Activated T-helper 9 cell treated with anti-CD3 and anti-CD28 coated beads, Interleukin-2, amount 50 U/mL, for 16 hours (primary cell): ENCODE measurements at regions not wholly inside any gene's neighbourhood (a gene's known extent, or its start where the extent isn't known, plus 50 kb on each side); places are given as distances from the start of the nearest gene placed in this dataset.

Experiments
- DNase-seq: peaks from one replicate; pipeline ENCODE4 v3.0.0-alpha.2; 2020; ENCODE audit warnings: low read depth

DNA sequence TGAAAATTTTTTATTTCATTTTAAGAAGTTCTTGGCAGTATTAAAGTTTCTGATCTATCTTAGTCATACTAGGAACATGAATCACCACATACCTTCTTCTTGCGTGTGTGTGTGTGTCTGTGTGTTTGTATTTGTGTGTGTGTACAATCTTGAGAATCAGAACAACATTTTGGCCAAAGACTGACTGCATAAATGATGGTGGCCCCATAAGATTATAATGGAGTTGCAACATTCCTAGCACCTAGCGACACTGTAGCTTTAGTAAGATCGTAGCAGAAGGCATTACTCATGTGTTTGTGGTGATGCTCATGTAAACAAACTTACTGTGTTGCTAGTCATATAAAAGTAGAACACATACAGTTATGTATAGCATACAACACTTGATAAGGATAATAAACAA lies 205.4 kb downstream of the FAM76B start:
- no peak for DNase-seq

DNA sequence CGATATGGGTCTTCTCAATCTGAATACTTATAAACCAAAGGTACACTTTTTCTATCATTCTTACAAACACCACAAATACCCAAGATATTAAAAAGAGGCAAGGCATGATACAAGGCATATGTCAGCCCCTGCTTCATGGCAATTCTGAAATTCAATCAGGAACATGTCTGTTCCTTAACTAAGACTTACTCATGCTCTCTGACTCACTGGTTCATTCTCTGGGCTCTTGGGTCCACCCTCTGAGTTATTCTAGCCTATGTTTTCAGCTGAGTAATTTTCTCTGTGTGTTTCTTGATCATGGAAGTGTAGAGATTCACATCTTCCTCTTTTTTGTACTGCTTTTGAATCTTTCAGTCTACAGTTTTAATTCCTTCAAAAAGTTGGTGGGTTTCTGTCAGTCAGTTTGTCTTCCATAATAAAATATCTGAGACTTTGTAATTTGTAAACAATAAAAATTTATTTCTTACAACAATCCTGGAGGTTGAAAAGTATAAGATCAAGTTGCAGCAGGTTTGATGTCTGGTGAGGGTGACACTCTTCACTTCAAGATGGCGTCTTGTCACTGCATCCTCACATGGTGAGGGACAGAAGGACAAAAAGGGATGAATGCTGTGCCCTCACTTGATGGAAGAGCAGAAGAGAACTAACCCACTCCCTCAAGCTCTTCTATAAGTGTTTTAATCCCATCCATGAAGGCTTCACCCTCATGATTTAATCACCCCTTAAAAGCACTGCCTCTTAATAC lies 211.7 kb downstream of the FAM76B start:
- no peak for DNase-seq

DNA sequence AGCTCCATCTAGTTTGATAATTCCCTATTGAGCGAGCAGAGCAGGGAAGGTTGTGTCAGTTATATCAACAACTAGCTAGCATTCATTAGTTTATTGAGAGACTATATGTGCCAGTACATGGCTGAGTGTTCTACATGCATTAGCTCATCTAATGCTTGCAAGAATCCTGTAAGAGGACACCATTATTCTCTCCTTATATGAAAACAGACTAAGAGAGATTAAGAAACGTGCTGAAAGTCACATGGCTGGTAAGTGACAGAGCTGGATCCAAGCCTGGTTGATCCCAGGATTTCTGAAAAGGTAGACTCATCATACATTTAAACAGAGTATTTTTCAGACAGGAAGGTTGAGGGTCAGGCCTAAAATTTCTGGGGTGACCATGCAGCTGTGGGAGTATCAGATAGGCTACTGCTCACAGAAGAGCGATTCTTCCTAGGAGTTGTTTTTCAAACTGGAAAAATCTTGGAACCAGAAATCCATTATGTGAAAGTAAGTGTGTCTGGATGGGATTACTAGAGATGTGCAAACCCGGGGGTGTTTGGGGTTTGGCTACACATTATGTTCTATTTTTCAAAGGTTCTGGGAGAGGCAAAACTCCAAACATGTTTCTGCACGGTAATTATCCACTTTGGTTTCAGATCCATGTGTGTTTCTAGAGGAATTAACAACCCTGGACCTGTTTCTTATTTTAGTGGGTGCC lies 213.3 kb downstream of the FAM76B start:
- no peak for DNase-seq

DNA sequence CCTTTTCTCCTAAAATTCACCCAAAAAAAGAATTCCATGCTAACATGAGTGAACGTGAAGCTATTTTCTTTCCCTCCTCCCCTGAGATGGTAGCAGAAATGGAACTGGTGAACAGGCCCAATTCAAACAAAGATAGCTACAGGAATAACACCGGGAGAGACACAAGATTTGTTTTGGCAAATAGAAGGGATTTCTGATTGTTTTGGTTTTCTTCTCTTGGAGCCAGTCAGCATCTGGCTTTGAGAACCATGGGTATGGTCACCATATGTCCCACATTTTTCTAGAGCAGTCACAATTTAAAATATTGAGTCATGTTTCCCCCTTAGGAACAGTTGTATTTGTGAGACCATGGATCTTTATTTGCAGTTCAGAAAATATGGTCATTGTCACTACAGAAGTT lies 214.1 kb downstream of the FAM76B start:
- DNase-seq = no peak

DNA sequence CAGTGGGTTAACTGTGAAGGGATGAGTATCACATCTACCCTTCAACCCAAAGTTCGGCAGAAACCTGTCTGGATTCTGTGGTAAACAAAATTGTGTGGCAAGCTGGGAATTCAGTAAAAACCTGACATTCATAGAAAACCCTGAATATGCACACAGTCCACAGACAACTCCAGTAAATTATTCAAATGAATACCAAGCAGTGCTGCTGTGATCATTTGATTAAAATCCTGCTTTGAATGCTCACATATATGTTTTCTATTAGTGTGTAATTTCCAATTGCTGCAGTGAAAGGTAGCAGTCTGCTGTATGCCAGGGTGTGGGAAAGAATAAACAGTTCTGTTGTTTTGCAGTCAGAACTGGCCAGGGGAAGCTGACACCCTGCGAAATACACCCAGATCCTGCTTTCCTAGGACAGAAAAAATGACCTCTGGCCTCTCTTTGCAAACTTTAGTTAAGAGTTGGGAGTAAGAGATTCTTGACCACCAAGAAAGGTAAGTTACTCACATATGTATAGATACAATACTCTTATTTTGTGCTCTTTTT lies 217.8 kb downstream of the FAM76B start:
- DNase-seq = no peak

DNA sequence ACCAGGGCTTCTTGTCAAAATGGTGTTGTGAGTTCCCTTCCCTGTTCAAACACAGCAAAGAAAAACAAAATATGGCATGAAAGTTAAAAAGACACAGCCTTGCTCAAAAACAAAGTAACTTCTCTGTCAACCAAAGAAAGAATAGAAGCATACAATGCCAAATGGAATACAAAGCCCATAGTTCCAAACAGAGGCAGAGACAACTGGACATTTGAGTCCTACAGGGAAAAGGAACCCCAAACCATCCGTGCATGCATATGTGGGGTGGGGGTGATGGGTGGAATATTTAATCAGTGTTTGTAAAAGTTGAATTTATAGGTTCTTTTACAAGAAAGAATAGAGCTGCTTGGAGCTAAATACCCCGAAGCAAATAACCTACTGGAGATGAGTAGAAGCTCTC lies 218.7 kb downstream of the FAM76B start:
- no peak for DNase-seq

DNA sequence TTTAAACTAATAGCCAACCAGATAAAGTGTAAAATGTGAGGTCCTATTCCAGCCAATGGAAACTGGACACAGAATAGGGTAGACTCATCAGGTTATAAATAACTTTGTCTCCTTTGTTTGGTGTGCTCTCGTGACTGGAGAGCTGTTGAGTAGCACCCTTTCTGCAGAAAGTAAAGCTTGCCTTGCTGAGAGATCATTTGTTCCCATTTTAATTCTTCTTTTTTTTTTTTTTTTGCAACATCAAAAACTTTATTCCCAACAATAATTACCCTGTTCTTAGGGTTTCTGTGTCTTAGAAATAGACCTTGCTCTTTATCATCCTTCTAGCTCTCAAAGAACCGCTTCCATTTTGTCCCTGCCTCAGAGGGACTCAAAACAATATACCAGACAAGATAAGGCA lies 220.4 kb downstream of the FAM76B start:
- DNase-seq = no peak

DNA sequence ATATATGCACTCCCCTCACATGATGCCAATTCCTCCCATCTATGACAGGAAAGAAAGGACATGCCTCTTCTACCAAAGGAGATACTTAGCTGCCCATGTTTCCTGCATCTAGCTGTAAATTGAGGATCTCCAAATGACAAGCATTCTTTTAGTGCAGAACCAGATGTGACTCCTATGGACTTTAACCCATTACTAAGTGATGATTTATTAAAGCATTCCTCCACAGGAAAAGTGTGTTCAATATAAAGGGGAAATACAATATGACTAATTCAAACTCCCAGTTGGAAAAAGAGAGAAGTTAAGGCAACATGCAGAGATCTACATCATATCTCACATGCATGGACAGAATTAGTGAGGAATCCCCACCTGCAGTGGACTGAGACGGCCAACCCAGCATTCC lies 221.3 kb downstream of the FAM76B start:
- DNase-seq = no peak

DNA sequence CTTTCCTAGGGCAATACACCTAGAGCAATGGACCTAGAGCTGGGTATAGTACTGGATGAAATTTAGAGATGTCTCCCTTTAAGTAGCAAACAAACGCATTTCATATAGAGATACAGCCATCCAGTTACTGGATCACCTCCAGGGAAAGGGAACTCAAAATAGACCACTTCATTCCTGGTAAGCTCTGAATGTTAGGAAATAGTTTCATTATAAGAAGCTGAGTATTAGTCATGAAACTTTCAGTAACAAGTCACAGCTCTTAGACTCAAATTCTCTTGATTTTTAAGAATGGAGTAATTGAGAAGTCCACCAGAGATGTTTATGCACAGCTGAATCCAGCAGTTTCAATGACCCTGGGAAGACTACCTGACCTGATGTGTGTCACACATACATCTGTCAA lies 221.9 kb downstream of the FAM76B start:
- no peak for DNase-seq

DNA sequence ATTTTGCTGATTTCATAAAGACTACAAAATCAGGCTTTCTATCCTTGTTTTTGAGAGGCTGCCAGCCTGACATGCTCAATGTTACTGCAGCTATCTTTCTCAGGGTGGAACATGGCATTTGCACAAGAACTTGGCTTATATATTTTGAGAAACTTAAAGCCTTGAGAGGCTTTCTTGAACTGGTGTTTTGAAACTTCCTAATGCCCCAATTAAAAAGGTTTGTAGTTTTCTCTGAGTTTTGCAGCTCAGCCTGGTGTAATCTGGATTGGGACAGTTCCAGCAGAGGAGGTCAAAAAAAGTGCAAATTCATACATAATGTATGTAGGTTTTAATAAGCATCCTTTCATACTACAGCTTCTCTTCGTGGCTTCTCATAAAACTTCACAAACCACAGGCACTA lies 223.4 kb downstream of the FAM76B start:
- no peak for DNase-seq

DNA sequence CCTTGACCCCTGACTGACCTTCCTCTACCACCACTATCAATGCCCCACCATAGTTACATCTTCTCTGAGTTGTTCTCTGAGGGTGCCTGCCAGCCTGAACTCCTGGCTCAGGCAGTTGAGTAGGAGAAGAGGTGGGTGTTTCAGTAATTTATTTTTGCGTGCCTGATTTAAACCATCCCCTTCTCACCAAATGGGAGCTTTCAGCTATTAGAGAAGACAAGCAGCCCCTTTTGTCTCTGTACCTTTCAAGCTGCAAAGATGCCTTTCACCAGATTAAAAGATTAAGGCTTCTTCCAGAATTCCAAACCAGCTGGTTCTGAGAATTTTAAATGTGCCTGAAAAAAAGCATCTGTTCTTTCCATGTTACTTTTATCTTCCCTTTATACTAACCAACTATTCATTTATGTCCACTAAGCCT lies 223.8 kb downstream of the FAM76B start:
- DNase-seq = no peak

DNA sequence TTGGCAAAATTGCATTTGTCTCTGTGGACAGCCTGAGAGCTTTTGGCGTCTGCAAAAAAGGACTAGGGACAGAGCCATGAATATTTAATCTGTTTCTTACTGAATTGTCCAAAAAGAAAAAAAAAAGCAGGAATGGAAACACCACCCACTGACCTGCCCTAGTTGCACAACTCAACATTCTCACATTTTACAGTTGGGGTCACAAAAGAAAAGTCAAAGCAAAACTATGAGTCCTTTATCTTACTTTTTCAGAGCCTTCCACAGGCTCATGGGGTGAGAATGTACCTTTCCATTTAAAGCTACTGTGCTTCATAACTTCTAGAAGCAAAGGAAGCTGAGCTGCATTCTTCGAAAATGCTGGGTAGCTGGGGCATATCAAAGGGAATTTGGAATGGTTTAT lies 225.7 kb downstream of the FAM76B start:
- DNase-seq = no peak

DNA sequence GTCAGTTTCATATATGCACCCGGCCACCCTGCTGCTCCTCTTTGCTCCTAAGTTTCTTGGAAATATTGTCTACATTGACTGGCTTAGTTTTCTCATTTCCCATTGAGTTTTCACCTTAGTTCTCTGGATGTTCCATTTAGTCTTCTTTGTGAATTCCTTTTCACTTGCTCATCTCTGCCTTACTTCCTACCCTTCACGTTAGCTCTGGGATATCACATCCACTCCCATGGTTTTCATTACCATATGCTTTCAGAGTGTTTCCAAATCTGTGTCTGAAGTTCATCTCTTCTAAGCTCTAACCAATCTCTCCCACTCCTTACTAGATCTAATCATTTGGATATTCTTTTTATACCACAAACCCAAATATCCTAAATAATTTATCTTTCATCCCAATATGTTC lies 226.4 kb downstream of the FAM76B start:
- DNase-seq = no peak

DNA sequence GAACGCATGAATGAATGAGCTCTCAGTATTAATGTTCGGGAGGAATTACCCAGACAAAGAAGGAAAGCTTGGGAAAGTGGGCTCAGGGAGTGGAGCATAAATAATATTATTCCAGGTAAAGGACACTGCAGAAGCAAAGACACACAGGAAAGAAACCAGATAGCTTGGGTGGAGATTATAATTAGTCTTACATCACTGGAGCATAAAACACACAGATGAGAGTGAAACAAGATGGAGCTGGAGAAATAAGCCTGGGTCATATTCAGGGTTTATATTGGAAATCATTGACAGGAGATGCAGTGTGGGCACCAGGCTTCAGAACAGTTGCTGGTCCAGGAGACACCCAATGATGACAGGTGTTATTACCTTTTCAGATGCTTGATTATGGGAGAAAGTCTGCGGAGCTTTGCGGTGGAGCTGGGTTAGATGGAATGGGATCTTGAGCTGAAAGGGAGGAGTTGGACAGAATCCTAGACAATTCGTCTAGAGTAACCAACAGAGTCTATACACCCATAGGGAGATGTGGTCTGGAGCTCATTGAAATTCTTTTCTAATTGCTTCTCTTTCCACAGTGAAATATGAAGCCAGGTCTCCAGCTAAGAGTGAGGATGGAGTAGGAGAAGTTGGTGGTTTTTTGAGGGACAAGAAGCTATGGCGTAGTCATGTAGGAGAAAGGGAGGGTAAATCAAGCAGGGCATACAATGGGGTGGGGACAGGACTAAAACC lies 227.2 kb downstream of the FAM76B start:
- DNase-seq = no peak

DNA sequence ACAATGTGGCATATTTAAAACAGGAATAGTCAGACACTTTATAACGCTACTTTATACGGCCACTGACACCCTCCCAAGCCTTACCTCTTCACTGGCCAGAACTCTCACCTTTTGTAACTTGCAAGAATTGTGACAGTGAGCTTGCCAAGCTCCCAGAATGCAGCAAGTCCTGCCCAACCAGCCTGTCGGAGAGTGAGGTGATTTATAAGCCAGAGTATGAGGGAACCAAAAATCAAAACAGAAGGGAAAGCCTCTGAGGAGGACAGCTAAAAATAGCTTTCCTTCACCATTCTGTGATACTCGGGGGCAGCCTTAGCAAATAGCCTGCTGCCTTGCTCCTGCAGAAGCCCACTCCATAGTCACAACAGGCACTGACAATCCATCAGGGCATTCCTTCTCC lies 229.7 kb downstream of the FAM76B start:
- no peak for DNase-seq

DNA sequence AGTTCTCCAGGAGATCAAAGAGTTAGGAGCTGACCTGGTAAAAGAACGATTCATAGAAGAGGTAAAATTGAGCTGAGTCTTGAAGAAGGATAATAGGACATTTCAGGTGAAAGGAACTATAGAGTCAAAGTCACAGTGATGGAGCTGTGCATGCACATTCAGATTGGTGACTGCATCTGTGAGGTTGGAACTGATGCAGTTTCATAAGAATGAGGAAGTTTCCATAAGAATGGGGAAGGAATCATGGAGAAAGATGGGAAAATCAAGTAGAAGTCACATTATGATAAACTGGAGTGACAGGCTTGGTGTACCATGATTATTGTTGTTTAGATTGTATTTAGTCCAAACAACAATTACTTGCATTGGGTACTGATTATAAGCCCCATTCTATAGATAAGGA lies 232.2 kb downstream of the FAM76B start:
- DNase-seq = no peak

DNA sequence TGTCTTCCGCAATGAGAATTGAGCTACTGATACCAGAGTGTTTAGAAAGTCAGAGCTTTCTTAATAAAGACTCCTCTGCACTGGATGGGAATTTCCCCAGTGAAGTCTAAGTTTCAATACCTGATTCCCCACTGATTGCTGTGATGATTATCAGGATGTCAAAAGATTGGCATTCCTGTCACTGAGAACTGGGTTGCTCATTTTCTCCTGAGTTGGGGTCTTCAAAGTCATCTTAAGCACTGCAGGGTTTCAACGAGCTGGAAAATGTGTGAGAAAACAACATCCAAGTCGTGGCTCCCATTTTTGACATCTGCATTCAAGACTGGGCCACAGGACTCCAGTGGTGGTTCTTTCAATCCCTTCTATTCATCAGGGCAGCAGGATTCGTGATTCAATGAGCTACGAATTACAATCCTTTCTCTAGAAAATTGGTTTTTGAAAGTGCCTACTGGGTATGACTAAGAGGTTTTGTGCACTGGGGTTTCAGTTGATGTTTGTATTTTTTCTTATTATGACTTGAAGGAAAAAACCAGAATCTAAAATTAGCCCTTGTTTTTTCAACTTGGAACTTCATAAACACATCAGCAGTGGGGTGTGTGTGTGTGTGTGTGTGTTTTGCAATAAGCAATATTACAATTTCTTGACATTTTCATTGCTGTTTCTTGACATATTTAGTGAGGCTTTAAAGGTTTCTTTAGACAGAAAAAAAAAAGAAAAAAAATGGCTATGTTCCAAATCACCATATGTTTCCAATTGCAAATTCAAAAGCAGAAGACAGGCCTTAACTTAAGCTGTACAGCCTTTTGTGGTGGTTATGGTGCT lies 233.0 kb downstream of the FAM76B start:
- DNase-seq = peak; percentile 2

DNA sequence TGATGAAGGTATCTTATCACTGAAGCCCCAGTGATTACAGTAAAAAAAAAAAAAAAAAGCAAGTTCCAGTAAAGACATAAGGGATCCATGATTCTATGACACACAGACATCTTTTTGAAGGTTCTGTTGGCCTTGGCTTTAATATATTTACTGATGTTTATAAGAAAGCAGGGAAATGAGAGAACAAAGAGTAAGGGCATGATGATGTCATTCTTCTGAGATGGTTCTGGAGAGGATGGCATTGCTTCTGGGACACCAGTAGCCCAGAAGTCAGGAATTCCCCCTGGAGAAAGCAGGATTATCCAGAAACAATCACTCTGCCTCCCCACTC lies 233.6 kb downstream of the FAM76B start:
- no peak for DNase-seq

DNA sequence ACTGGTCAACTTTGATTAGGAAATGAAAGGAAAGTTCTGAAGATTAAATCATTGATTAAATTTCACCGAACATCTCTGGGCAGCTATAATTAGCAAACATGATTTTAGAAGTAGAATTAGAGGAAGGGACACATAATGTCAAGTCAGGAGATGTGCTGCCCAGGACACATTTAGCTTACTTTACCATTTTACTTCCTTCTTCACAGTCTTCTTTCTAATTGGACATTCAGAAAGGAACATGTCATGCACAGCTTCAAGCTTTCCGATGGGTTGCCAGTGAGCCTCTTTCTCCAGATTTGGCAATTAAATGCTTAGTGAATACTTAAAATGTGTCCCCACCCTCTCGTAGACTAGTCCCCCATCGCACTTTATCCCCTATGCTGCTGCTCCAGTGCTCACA lies 234.7 kb downstream of the FAM76B start:
- DNase-seq = no peak

DNA sequence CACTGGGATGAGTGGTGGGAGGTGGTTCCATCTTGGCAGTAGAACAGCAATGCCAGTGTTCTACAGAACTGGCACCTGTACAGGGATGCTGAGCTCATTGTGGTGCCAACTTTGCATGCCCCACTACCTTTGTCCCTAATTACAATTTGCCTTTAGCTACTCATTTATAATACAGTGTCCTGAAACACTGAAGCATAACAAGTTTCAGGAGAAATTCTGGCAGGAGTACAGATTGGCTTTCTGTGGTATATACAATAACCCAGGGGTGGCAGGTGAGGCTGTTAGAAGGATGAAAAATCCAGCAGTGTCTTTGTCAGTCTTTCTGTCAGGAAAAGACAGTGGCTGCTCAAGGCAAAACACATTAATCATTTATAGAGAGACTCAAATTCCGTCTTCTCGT lies 240.3 kb downstream of the FAM76B start:
- DNase-seq = no peak

DNA sequence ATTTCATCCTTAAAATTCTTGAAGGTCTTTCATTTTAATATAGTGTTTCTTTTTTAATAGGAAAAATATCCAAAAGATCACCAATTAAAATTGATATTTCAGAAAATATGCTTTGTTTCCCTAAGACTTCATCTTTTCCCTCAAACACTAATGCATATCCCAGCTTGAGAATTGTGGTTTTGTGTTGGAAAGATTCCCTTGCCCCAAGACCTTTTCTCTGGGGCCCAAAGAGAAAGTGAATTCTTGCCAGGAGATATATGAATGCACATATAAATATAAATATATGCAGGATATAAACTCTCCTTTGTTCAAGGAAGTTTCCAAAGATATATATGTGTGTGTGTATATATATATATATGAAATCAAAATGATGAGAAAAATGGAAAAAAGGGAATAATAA lies 241.2 kb downstream of the FAM76B start:
- DNase-seq = no peak

DNA sequence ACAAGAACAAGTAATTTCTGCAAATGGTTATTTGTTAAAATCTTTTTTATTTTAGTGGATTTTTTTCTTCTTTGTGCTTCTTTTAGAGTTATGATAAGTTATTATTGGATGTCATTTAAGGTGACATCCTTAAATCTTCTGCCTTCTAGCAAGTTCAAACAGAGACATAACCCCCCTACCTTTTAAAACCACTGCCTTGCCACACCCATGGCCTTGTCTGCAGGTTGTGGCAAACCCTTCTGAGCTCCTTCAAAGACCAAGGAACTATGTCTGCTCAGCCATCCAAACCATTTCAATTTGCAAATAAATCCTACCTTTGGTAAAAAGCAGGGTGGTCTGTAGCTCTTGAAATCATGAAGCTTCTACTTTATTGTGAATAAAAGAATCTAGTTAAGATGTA lies 241.6 kb downstream of the FAM76B start:
- no peak for DNase-seq
